ENCODE measurements at regions not wholly inside any gene's neighbourhood (a gene's known extent, or its start where the extent isn't known, plus 50 kb on each side); places are given as distances from the start of the nearest gene placed in this dataset.

- H3K4me3 ChIP-seq (ENCODE audit: low read length), result no peak overlapping the region
- H3K27ac ChIP-seq (ENCODE audit: low read length), result no peak overlapping the region
- H3K4me2 ChIP-seq (ENCODE audit: low read length), result no peak overlapping the region
- no peaks in the 10 kb centered on the region for H3K79me2 ChIP-seq (ENCODE audit: low read length)
- H4K20me1 ChIP-seq (ENCODE audit: insufficient read depth, low read length), result no peaks in the 10 kb centered on the region
- H3K4me1 ChIP-seq (ENCODE audit: low read length), result peaks cover 4% of the 10 kb centered on the region; the same call in 1 of the 2 replicates
- H2AFZ ChIP-seq (ENCODE audit: low read depth, low read length), result no peak overlapping the region
- no peak overlapping the region for H3K9ac ChIP-seq (ENCODE audit: low read length)
- H3K9me3 ChIP-seq (ENCODE audit: insufficient read depth, low read length), result no peaks in the 10 kb centered on the region
- no peaks in the 10 kb centered on the region for H3K36me3 ChIP-seq (replicated peaks; ENCODE audit: low read depth, low read length)
- no peaks in the 10 kb centered on the region for H3K27me3 ChIP-seq (ENCODE audit: low read depth, low read length)
- no peak for TF ChIP-seq EZH2phosphoT487 (IDR thresholded peaks at IDR 0.05; ENCODE audit: low read depth)
- TF ChIP-seq, protein P1, sequence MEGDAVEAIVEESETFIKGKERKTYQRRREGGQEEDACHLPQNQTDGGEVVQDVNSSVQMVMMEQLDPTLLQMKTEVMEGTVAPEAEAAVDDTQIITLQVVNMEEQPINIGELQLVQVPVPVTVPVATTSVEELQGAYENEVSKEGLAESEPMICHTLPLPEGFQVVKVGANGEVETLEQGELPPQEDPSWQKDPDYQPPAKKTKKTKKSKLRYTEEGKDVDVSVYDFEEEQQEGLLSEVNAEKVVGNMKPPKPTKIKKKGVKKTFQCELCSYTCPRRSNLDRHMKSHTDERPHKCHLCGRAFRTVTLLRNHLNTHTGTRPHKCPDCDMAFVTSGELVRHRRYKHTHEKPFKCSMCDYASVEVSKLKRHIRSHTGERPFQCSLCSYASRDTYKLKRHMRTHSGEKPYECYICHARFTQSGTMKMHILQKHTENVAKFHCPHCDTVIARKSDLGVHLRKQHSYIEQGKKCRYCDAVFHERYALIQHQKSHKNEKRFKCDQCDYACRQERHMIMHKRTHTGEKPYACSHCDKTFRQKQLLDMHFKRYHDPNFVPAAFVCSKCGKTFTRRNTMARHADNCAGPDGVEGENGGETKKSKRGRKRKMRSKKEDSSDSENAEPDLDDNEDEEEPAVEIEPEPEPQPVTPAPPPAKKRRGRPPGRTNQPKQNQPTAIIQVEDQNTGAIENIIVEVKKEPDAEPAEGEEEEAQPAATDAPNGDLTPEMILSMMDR (IDR thresholded peaks at IDR 0.05; ENCODE audit: low read depth, low read length), result no peak
These were observed 852.4 kb downstream of the SORCS1 start for GRCh38 chr10:106312087-106312486.

- Histone ChIP-seq H3K79me2 (ENCODE audit: low read length) (no peaks in the 10 kb centered on the region), H3K4me1 (ENCODE audit: low read length) (peaks cover 4% of the 10 kb centered on the region; the same call in 1 of the 2 replicates), H3K4me3 (ENCODE audit: low read length) (no peak overlapping the region), H3K9me3 (ENCODE audit: insufficient read depth, low read length) (no peaks in the 10 kb centered on the region), H3K27ac (ENCODE audit: low read length) (no peak overlapping the region), H3K36me3 (replicated peaks; ENCODE audit: low read depth, low read length) (no peaks in the 10 kb centered on the region), H2AFZ (ENCODE audit: low read depth, low read length) (no peak overlapping the region), H3K27me3 (ENCODE audit: low read depth, low read length) (no peaks in the 10 kb centered on the region), H3K9ac (ENCODE audit: low read length) (no peak overlapping the region), H4K20me1 (ENCODE audit: insufficient read depth, low read length) (no peaks in the 10 kb centered on the region), H3K4me2 (ENCODE audit: low read length) (no peak overlapping the region)
- TF ChIP-seq, protein P1 (IDR thresholded peaks at IDR 0.05; ENCODE audit: low read depth, low read length), result no peak
- no peak for TF ChIP-seq EZH2phosphoT487 (IDR thresholded peaks at IDR 0.05; ENCODE audit: low read depth)
These were observed 852.9 kb downstream of the SORCS1 start for GRCh38 chr10:106311590-106311989.

- no peaks in the 10 kb centered on the region for H4K20me1 ChIP-seq (ENCODE audit: insufficient read depth, low read length)
- H3K4me2 ChIP-seq (ENCODE audit: low read length), result no peak overlapping the region
- H3K9me3 ChIP-seq (ENCODE audit: insufficient read depth, low read length), result no peaks in the 10 kb centered on the region
- no peak overlapping the region for H2AFZ ChIP-seq (ENCODE audit: low read depth, low read length)
- no peaks in the 10 kb centered on the region for H3K27me3 ChIP-seq (ENCODE audit: low read depth, low read length)
- no peaks in the 10 kb centered on the region for H3K79me2 ChIP-seq (ENCODE audit: low read length)
- no peak overlapping the region for H3K4me3 ChIP-seq (ENCODE audit: low read length)
- TF ChIP-seq, protein P1 (IDR thresholded peaks at IDR 0.05; ENCODE audit: low read depth, low read length), result no peak
- TF ChIP-seq EZH2phosphoT487 (IDR thresholded peaks at IDR 0.05; ENCODE audit: low read depth), result no peak
- no peak overlapping the region for H3K9ac ChIP-seq (ENCODE audit: low read length)
- no peak overlapping the region for H3K27ac ChIP-seq (ENCODE audit: low read length)
- H3K4me1 ChIP-seq (ENCODE audit: low read length), result peaks cover 4% of the 10 kb centered on the region; the same call in 1 of the 2 replicates
- no peaks in the 10 kb centered on the region for H3K36me3 ChIP-seq (replicated peaks; ENCODE audit: low read depth, low read length)
These were observed 853.9 kb downstream of the SORCS1 start for GRCh38 chr10:106310596-106310995.

DNA sequence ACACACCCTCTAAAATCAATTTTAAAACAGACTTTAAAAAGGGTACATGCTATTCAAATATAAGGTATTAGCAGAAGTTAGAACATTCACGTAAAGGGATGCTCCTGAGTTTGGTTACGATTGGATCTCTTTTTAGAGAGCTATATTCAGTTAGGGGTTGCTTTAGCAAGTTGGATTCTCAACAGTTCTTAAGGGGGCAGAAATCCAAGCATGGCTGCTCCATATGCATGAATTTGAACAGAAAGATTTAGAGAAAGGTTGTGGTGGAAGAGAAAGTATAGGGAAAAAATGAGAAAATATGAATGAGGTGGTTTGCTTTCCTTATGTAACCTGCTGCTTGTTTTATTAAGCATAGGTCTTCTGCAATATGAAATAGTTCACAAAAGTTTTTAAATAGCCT lies 855.1 kb downstream of the SORCS1 start:
- Histone ChIP-seq H3K36me3 (replicated peaks; ENCODE audit: low read depth, low read length) (no peaks in the 10 kb centered on the region), H3K27me3 (ENCODE audit: low read depth, low read length) (no peaks in the 10 kb centered on the region), H4K20me1 (ENCODE audit: insufficient read depth, low read length) (no peaks in the 10 kb centered on the region), H3K4me3 (ENCODE audit: low read length) (no peak overlapping the region), H3K9me3 (ENCODE audit: insufficient read depth, low read length) (no peaks in the 10 kb centered on the region), H3K4me1 (ENCODE audit: low read length) (peaks cover 4% of the 10 kb centered on the region; the same call in 1 of the 2 replicates), H3K79me2 (ENCODE audit: low read length) (no peaks in the 10 kb centered on the region), H3K27ac (ENCODE audit: low read length) (no peak overlapping the region), H3K9ac (ENCODE audit: low read length) (no peak overlapping the region), H3K4me2 (ENCODE audit: low read length) (no peak overlapping the region), H2AFZ (ENCODE audit: low read depth, low read length) (no peak overlapping the region)
- no peak for TF ChIP-seq EZH2phosphoT487 (IDR thresholded peaks at IDR 0.05; ENCODE audit: low read depth)
- TF ChIP-seq, protein P1 (IDR thresholded peaks at IDR 0.05; ENCODE audit: low read depth, low read length), result no peak

Data from OCI-LY3 (cell line).